ENCODE measurements at regions not wholly inside any gene's neighbourhood (a gene's known extent, or its start where the extent isn't known, plus 50 kb on each side); places are given as distances from the start of the nearest gene placed in this dataset.

GRCh38 chr14:100388103-100389054 lies 65.2 kb downstream of the SLC25A47 start:
- H3K36me3 ChIP-seq (ENCODE audit: control insufficient read depth in 1 of 2, insufficient read depth in 2 of 2, low read length in 1 of 2) = no peaks in the 10 kb centered on the region
- H3K9me3 ChIP-seq (ENCODE audit: control insufficient read depth, low read length) = no peaks in the 10 kb centered on the region
- intact Hi-C loops (cut with DNase I) = loop anchor here in 1 of 2 donors (5.0 kb wide), 1 partner anchor 1239 kb away; no protein-coding TSS in a partner anchor
- 90 to 92% methylated on average over 18 of the region's 18 CpGs for WGBS, 2 donors
- ATAC-seq (ENCODE audit: low FRiP score) = no peak
- H3K4me1 ChIP-seq (ENCODE audit: control insufficient read depth in 1 of 2, insufficient read depth in 2 of 2, low read length in 2 of 2) = no peaks in the 10 kb centered on the region
- H3K27me3 ChIP-seq (ENCODE audit: control insufficient read depth in 1 of 2, insufficient read depth in 2 of 2, low read length in 1 of 2) = no peaks in the 10 kb centered on the region
- H3K27ac ChIP-seq (ENCODE audit: low read depth in 1 of 2, low read length in 2 of 2) = no peak overlapping the region
- H3K4me3 ChIP-seq (ENCODE audit: low read length in 2 of 2) = no peak overlapping the region
- no peak for DNase-seq

GRCh38 chr14:100389497-100390104 lies 66.5 kb downstream of the SLC25A47 start:
- Histone ChIP-seq H3K27me3 (ENCODE audit: control insufficient read depth in 1 of 2, insufficient read depth in 2 of 2, low read length in 1 of 2) (no peaks in the 10 kb centered on the region), H3K27ac (ENCODE audit: low read depth in 1 of 2, low read length in 2 of 2) (no peak overlapping the region), H3K9me3 (ENCODE audit: control insufficient read depth, low read length) (no peaks in the 10 kb centered on the region), H3K4me1 (ENCODE audit: control insufficient read depth in 1 of 2, insufficient read depth in 2 of 2, low read length in 2 of 2) (no peaks in the 10 kb centered on the region), H3K36me3 (ENCODE audit: control insufficient read depth in 1 of 2, insufficient read depth in 2 of 2, low read length in 1 of 2) (no peaks in the 10 kb centered on the region), H3K4me3 (ENCODE audit: low read length in 2 of 2) (no peak overlapping the region)
- no peak for DNase-seq
- WGBS, 2 donors = 83 to 87% methylated on average over 12 of the region's 12 CpGs
- ATAC-seq (ENCODE audit: low FRiP score) = no peak
- intact Hi-C loops (cut with DNase I) = loop anchor here in 1 of 2 donors (5.0 kb wide), 1 partner anchor 1238 kb away; no protein-coding TSS in a partner anchor

GRCh38 chr14:100391173-100391572 lies 68.0 kb downstream of the SLC25A47 start:
- 96% methylated on average over 15 of the region's 15 CpGs for WGBS, 2 donors
- Histone ChIP-seq H3K36me3 (ENCODE audit: control insufficient read depth in 1 of 2, insufficient read depth in 2 of 2, low read length in 1 of 2) (no peaks in the 10 kb centered on the region), H3K4me3 (ENCODE audit: low read length in 2 of 2) (no peak overlapping the region), H3K9me3 (ENCODE audit: control insufficient read depth, low read length) (no peaks in the 10 kb centered on the region), H3K4me1 (ENCODE audit: control insufficient read depth in 1 of 2, insufficient read depth in 2 of 2, low read length in 2 of 2) (no peaks in the 10 kb centered on the region), H3K27ac (ENCODE audit: low read depth in 1 of 2, low read length in 2 of 2) (no peak overlapping the region), H3K27me3 (ENCODE audit: control insufficient read depth in 1 of 2, insufficient read depth in 2 of 2, low read length in 1 of 2) (no peaks in the 10 kb centered on the region)
- intact Hi-C loops (cut with DNase I) = no loop called here
- ATAC-seq (ENCODE audit: low FRiP score) (no peak), DNase-seq (no peak)

GRCh38 chr14:100391724-100392123 lies 68.6 kb downstream of the SLC25A47 start:
- no peaks in the 10 kb centered on the region for H3K27me3 ChIP-seq (ENCODE audit: control insufficient read depth in 1 of 2, insufficient read depth in 2 of 2, low read length in 1 of 2)
- H3K27ac ChIP-seq (ENCODE audit: low read depth in 1 of 2, low read length in 2 of 2) = no peak overlapping the region
- DNase-seq (no peak), ATAC-seq (ENCODE audit: low FRiP score) (no peak)
- no peaks in the 10 kb centered on the region for H3K4me1 ChIP-seq (ENCODE audit: control insufficient read depth in 1 of 2, insufficient read depth in 2 of 2, low read length in 2 of 2)
- no peaks in the 10 kb centered on the region for H3K9me3 ChIP-seq (ENCODE audit: control insufficient read depth, low read length)
- intact Hi-C loops (cut with DNase I) = no loop called here
- no peak overlapping the region for H3K4me3 ChIP-seq (ENCODE audit: low read length in 2 of 2)
- H3K36me3 ChIP-seq (ENCODE audit: control insufficient read depth in 1 of 2, insufficient read depth in 2 of 2, low read length in 1 of 2) = no peaks in the 10 kb centered on the region
- 81 to 88% methylated on average over 2 of the region's 2 CpGs for WGBS, 2 donors

- H3K27me3 ChIP-seq (ENCODE audit: control insufficient read depth in 1 of 2, insufficient read depth in 2 of 2, low read length in 1 of 2) = no peaks in the 10 kb centered on the region
- no peaks in the 10 kb centered on the region for H3K9me3 ChIP-seq (ENCODE audit: control insufficient read depth, low read length)
- no peaks in the 10 kb centered on the region for H3K36me3 ChIP-seq (ENCODE audit: control insufficient read depth in 1 of 2, insufficient read depth in 2 of 2, low read length in 1 of 2)
- WGBS, 2 donors = 91 to 93% methylated on average over 11 of the region's 11 CpGs
- no peak for DNase-seq
- intact Hi-C loops (cut with DNase I) = no loop called here
- H3K4me1 ChIP-seq (ENCODE audit: control insufficient read depth in 1 of 2, insufficient read depth in 2 of 2, low read length in 2 of 2) = no peaks in the 10 kb centered on the region
- H3K4me3 ChIP-seq (ENCODE audit: low read length in 2 of 2) = no peak overlapping the region
- no peak overlapping the region for H3K27ac ChIP-seq (ENCODE audit: low read depth in 1 of 2, low read length in 2 of 2)
- no peak for ATAC-seq (ENCODE audit: low FRiP score)
Observed at GRCh38 chr14:100392356-100392755, 69.2 kb downstream of the SLC25A47 start.

GRCh38 chr14:100393362-100393761 lies 70.2 kb downstream of the SLC25A47 start:
- 93 to 94% methylated on average over 10 of the region's 10 CpGs for WGBS, 2 donors
- ATAC-seq (ENCODE audit: low FRiP score) = no peak
- intact Hi-C loops (cut with DNase I) = no loop called here

GRCh38 chr14:100393906-100394732 lies 71.0 kb downstream of the SLC25A47 start:
- 96 to 97% methylated on average over 11 of the region's 11 CpGs for WGBS, 2 donors
- H3K27ac ChIP-seq (ENCODE audit: low read depth in 1 of 2, low read length in 2 of 2) = no peak overlapping the region
- ATAC-seq (ENCODE audit: low FRiP score) (no peak), DNase-seq (no peak)
- no peaks in the 10 kb centered on the region for H3K36me3 ChIP-seq (ENCODE audit: control insufficient read depth in 1 of 2, insufficient read depth in 2 of 2, low read length in 1 of 2)
- H3K4me3 ChIP-seq (ENCODE audit: low read length in 2 of 2) = no peak overlapping the region
- intact Hi-C loops (cut with DNase I) = no loop called here
- no peaks in the 10 kb centered on the region for H3K4me1 ChIP-seq (ENCODE audit: control insufficient read depth in 1 of 2, insufficient read depth in 2 of 2, low read length in 2 of 2)
- H3K27me3 ChIP-seq (ENCODE audit: control insufficient read depth in 1 of 2, insufficient read depth in 2 of 2, low read length in 1 of 2) = no peaks in the 10 kb centered on the region
- H3K9me3 ChIP-seq (ENCODE audit: control insufficient read depth, low read length) = no peaks in the 10 kb centered on the region

More at GRCh38 chr14:100393362-100393761, 70.2 kb downstream of the SLC25A47 start:
- Histone ChIP-seq H3K27ac (ENCODE audit: low read depth in 1 of 2, low read length in 2 of 2) (no peak overlapping the region), H3K9me3 (ENCODE audit: control insufficient read depth, low read length) (no peaks in the 10 kb centered on the region), H3K36me3 (ENCODE audit: control insufficient read depth in 1 of 2, insufficient read depth in 2 of 2, low read length in 1 of 2) (no peaks in the 10 kb centered on the region), H3K4me1 (ENCODE audit: control insufficient read depth in 1 of 2, insufficient read depth in 2 of 2, low read length in 2 of 2) (no peaks in the 10 kb centered on the region), H3K27me3 (ENCODE audit: control insufficient read depth in 1 of 2, insufficient read depth in 2 of 2, low read length in 1 of 2) (no peaks in the 10 kb centered on the region), H3K4me3 (ENCODE audit: low read length in 2 of 2) (no peak overlapping the region)
- DNase-seq = no peak

- H3K4me3 ChIP-seq (ENCODE audit: low read length in 2 of 2) = no peak overlapping the region
- ATAC-seq (ENCODE audit: low FRiP score) = no peak
- no peaks in the 10 kb centered on the region for H3K4me1 ChIP-seq (ENCODE audit: control insufficient read depth in 1 of 2, insufficient read depth in 2 of 2, low read length in 2 of 2)
- H3K27ac ChIP-seq (ENCODE audit: low read depth in 1 of 2, low read length in 2 of 2) = no peak overlapping the region
- H3K36me3 ChIP-seq (ENCODE audit: control insufficient read depth in 1 of 2, insufficient read depth in 2 of 2, low read length in 1 of 2) = no peaks in the 10 kb centered on the region
- no peak for DNase-seq
- no peaks in the 10 kb centered on the region for H3K27me3 ChIP-seq (ENCODE audit: control insufficient read depth in 1 of 2, insufficient read depth in 2 of 2, low read length in 1 of 2)
- intact Hi-C loops (cut with DNase I) = no loop called here
- no peaks in the 10 kb centered on the region for H3K9me3 ChIP-seq (ENCODE audit: control insufficient read depth, low read length)
- 92 to 97% methylated on average over 14 of the region's 14 CpGs for whole genome bisulfite sequencing, 2 donors
Observed at GRCh38 chr14:100394886-100395672, 71.9 kb downstream of the SLC25A47 start.
